ENCODE measurements at regions not wholly inside any gene's neighbourhood (a gene's known extent, or its start where the extent isn't known, plus 50 kb on each side); places are given as distances from the start of the nearest gene placed in this dataset.
A peak's percentile ranks its signal among the peaks of the same experiment; 100 is the strongest.
"Not testable (repeated sequence)": the region's sequence is repeated elsewhere in the genome, so short reads cannot be mapped to it uniquely, and the experiment has no call there.

DNA sequence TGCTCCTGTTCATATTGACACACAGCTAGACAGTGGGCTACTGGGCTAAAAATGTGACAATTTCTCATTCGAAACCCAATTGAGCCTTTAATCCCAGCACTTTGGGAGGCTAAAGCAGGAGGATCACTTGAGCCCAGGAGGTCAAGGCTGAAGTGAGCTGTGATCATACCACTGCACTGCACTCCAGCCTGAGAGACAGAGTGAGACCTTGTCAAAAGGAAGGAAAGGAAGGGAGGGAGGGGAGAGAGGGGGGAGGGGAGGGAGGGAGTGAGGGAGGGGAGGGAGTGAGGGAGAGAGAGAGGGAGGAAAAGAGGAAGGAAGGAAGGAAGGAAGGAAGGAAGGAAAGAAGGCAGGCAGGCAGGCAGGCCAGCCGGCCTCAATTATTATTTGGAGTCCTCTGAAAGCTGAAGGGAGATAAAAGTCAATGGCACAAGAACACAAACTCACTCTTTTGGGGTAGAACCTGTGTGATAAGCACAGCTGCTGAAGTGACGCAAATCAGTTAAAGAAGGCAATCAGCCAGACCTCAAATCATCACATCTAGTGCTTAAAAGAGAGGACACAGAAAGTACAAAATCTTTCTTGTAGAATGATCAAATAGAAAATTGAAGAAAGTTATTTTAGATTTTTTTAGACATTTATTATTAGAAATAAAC is 98.1 kb downstream of the CCDC71L start:
- no peak for DNase-seq

DNA sequence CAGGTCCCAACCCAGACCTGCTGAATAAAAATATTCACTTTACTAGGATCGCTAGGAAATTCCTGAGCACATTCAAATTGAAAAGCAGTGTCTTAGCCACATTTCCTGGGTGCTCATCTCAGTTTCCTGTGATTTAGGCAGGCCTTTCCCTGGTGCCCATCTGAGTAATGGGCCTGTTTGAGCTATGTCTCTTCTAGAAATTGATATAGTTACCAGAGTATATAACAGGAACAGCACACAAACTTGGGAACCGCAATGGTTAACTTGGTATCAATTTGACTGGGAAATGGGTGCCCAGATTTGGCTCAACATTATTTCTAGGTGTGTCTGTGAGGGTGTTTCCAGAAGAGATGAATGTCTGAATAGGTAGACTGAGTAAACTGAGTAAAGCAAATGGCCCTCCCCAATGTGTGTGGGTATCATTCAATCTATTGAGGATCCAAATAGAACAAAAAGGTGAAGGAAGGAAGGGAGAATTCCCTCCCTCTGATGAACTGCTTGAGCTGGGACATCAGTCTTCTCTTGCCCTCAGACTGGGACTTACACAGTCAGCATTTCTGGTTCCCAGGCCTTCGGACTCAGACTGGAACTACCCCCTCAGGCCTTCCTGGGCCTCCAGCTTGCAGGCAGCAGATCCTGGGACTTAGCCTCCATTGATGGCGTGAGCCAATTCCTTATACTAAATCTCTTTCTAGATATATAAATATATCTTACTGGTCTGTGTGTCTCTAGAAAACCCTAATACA is 99.1 kb downstream of the CCDC71L start:
- no peak for DNase-seq

DNA sequence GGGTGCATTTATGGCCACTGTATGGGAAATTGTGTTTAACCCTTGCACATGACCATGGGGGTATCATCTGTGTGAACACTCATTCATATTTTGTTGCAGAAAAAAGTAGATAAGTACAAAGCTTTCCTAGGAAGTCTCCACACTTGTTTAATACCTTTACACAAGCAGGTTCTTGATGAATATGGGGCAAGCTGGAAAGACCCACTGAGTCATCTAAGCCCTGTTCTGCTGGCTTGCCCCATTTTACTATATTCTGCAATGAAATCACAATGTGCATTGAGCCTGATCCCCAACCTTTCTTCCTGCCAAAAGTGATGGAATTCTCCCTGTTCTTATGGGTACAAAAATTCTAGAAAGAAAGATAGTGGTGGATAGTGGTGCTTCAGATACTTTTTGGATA is 99.8 kb downstream of the CCDC71L start:
- DNase-seq = no peak

DNA sequence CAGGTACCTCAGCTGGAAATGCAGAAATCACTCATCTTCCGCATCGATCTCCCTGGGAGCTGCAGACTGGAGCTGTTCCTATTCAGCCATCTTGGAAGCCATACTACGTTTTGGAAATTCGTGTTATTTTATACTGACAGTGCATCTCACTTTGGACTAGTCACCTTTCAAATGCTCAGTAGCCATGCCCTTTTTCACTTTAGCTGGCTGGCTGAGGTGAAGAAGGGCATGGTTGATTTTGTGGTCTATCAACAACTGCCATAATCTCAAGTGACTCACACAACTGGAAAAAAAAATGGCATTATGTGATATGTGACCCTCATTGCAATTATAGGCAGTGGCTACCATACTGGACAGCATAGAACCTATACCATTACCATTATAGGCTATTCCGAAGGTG is 100.5 kb downstream of the CCDC71L start:
- DNase-seq = no peak

GRCh38 chr7:106556244-106556643 is 104.7 kb downstream of the CCDC71L start:
- DNase-seq = not testable (repeated sequence)

DNA sequence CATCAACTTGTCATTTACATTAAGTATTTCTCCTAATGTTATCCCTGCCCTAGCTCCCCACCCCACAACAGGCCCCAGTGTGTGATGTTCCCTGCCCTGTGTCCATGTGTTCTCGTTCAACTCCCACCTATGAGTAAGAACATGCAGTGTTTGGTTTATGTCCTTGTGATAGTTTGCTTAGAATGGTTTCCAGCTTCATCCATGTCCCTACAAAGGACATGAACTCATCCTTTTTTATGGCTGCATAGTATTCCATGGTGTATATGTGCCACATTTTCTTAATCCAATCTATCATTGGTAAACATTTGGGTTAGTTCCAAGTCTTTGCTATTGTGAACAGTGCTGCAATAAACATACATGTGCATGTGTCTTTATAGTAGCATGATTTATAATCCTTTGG is 106.3 kb downstream of the CCDC71L start:
- DNase-seq = not testable (repeated sequence)

DNA sequence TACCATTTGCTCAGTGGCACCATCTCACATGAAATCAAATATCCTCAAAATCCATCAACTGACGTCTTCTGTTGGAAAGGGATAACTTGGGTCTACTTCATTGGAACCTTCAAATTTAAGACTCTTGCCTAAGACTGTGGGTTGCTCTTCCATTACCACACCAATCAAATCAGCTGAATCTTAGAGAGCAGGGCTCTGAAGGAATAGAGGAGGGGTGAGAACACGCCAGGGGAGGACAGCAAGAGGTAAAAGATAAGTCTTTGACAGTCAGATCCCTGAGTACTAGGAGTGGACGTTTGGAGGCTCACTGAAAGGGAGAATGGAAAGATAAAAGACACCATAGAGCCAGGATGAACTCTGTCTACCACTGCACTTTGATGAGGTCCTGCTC is 107.5 kb downstream of the CCDC71L start:
- no peak for DNase-seq

DNA sequence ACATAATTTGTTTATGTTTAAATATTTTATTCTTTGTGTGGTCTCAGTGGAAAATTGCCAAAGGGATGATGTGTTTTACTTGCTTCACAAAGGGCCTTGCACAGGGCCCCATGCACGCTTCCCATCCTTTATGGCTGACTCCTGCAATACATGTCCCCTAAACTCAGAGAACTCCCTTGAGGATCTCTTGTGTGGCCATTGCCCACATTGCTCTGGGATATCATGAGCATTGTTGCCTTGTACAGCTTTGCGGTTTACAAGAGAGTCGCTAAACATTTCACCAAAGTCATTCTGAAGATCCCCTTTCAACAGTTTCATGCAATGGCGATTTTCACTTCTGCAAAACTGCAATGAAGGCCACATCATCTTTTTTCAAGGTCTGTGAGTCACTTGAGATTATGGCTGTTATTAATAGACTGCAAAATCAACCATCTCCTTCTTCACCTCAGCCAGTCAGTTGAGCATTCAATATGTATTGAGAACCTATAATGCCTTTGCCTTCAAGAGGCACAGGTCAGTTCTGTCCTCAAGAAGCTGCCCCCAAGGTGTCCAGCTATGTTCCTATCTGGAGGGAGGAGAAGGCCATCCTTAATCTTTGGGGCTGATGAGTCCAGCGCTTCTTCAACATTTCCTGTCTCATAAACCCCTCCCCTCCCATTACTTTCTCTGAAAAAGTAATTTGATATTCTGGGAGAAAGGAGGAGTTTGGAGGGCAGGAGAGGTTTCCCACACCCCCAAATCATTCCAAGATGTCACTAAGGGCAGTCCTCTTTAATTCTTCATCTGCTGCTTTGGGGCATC is 108.1 kb downstream of the CCDC71L start:
- DNase-seq = no peak

- DNase-seq = no peak
These were observed 109.0 kb downstream of the CCDC71L start for GRCh38 chr7:106551936-106552335.

- DNase-seq = no peak
These were observed 112.5 kb downstream of the CCDC71L start for GRCh38 chr7:106548491-106548890.

DNA sequence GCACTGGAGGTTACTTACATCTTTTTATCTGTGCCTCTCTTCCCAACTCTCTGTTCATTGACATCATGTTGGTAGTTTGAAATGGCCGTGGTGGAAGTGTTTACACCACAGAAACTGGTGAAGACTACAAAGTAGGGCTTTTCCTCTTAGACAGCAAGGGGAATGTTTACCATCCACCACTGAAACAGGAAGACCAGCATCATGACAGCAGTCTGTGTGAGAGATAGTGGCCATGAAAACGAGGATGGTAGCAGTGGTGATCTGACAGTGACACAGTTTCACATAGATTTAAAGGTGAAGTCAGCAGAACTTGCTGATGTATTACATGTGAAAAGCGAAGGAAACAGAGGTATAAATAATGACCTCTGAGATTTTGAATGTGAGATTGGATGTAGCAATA is 115.7 kb downstream of the CCDC71L start:
- no peak for DNase-seq

DNA sequence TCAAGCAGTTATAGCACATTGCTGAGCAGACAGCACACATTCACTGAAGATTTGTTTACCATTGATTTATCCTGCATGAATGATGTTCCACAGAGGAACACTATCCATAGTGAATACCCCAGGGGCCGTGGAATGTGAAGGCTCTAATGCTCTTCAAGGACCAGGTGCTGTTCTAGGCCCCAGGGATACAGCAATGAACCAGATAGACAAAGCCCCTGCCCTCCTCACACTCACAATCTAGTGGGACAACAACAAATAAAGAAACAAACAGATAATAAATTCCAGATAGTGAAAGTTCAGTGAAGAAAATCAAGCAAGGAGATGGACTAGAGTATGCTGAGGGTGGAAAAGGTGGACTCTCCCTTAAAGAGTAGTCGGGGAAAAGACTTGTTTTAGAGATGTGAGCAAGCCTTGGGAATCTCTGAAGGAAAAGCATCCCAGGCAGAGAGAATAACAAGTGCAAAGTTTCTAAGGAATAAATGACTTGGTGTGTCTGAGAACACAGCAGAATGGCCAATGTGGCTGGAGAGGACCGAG is 117.7 kb downstream of the CCDC71L start:
- DNase-seq = no peak

- peak; percentile 89 for DNase-seq
These were observed 118.3 kb downstream of the CCDC71L start for GRCh38 chr7:106542550-106543220.

DNA sequence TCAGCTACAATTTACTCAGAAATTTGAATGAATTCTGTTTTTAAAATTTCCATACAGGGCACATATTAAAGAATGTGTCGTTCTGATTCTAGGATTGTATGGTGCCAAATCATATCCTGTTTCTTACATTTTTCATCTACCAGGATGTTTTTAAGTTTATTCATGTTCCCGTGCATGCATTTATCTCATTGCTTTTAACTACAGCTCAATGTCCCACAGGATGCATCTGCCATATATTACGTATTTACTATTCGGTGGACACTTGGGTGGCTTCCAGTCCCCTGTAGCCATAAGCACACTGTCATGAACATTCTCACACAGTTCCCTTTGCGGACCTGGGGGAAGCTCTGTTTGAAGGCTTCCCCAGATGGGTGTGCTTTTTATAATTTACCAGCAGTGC is 122.3 kb downstream of the CCDC71L start:
- DNase-seq = no peak

- DNase-seq = no peak
These were observed 123.8 kb downstream of the CCDC71L start for GRCh38 chr7:106537119-106537518.

DNA sequence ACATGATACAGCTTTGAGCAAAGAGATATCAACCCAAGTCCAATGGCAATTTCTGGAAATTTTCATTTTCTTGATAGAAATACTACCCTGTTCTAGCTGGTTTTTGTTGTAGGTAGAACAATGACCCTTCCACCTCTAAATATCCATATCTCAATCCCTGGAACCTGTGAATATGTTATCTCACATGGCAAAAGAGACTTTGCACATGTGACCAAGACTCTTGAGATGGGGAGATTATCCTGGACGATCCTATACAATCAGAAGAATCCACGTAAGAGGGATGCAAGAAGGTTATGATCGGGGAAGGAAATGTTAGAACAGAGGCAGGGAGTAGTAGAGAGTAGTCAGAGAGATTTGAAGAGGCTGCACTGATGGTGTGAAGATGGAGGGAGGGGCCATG is 124.9 kb downstream of the CCDC71L start:
- DNase-seq = no peak

- DNase-seq = peak; percentile 69
These were observed 125.6 kb downstream of the CCDC71L start for GRCh38 chr7:106535234-106535932.

DNA sequence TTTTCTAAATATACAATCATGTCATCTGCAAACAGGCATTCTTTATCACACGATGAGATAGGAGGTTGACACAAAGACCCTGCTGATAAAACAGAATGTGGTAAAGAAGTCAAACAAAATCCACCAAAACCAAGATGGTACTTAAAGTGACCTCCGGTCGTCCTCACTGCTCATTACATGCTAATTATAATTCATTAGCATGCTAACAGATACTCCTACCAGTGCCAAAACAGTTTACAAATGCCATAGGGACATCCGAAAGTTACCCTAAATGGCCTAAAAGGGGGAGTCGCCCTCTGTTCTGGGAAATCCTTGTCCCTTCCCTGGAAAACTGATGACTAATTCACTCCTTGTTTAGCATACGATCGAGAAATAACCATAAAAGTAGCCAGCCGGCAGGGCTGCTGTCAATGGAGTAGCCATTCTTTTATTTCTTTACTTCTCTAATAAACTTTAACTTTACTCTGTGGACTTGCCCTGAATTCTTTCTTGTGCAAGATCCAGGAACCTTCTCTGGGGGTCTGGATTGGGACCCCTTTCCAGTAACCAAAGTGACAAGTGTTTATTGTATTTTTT is 126.6 kb downstream of the CCDC71L start:
- DNase-seq = no peak

DNA sequence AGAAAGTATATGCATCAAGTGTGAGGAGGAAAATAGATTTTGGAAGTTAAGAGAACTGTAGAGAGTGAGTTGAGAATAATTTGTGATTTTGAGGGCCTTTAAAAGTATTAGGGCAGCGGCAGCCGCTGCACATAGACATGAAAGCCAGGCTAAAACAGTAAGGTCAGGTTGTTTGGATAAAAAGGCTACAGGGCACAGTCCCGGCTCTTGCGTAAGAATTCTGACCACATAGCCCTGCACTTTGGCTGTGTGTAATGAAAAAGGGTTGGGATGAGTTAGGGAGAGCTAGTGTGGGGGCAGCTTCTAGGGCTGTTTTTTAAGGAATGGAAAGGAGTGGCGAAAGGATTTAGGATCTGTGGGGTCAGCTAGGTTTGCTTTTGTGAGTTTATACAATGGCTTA is 130.8 kb downstream of the CCDC71L start:
- DNase-seq = not testable (repeated sequence)

- not testable (repeated sequence) for DNase-seq
These were observed 134.3 kb downstream of the CCDC71L start for GRCh38 chr7:106526617-106527016.

DNA sequence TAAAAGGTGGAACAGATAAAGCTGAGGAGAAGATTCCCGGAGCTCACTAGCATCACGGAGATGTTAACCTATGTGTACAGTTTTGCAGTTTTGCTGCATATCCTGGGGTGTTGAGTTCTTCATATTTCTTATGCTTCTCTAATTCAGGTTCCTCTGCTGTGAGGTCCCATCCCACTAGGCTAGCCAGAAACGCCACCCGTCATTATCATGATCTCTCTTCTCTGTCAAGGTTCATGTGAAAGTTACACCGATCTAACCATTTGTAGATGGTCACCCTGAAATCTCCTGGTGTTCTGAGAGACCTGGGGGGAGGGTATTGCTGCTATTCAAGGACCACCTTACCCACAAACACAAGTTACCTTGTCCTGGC is 136.3 kb downstream of the CCDC71L start:
- DNase-seq = no peak

GRCh38 chr7:106523482-106523881 is 137.5 kb downstream of the CCDC71L start:
- DNase-seq = no peak
